Lower leg skin (tissue), 3 donors: ENCODE measurements at regions not wholly inside any gene's neighbourhood (a gene's known extent, or its start where the extent isn't known, plus 50 kb on each side); places are given as distances from the start of the nearest gene placed in this dataset.

ENCODE experiments used
- CTCF ChIP-seq, 3 donors: fragments of 450-650 bp; IDR thresholded peaks; one replicate each; pipeline ENCODE4 v1.5.1; 2016; ENCODE audit warnings: antibody characterized with exemption in 3 of 3, mild to moderate bottlenecking in 3 of 3, moderate library complexity in 2 of 3
- POLR2A ChIP-seq, 2 donors: fragments of 450-650 bp; IDR thresholded peaks; one replicate each; pipeline ENCODE4 v1.6.1; 2016 to 2017; ENCODE audit warnings: antibody characterized with exemption in 2 of 2, mild to moderate bottlenecking in 1 of 2, moderate library complexity in 1 of 2

GRCh38 chr2:81249152-81249551 lies 944.6 kb upstream of the LRRTM1 start:
- TF ChIP-seq CTCF (IDR thresholded peaks at IDR 0.05) (no peak), POLR2A (IDR thresholded peaks at IDR 0.05) (no peak)
